G401.6 (cell line): ENCODE measurements at regions not wholly inside any gene's neighbourhood (a gene's known extent, or its start where the extent isn't known, plus 50 kb on each side); places are given as distances from the start of the nearest gene placed in this dataset.

Experiments
- FAIRE-seq: peaks from 2 replicates; lab custom pipeline; 2012; peaks lifted over from hg19 to GRCh38; lab: Jason Lieb, UNC

- FAIRE-seq: no peak
Observed at GRCh38 chr21:28455253-28455600, 537.5 kb downstream of the LTN1 start.

GRCh38 chr21:28454564-28455252 lies 538.0 kb downstream of the LTN1 start:
- no peak for FAIRE-seq

DNA sequence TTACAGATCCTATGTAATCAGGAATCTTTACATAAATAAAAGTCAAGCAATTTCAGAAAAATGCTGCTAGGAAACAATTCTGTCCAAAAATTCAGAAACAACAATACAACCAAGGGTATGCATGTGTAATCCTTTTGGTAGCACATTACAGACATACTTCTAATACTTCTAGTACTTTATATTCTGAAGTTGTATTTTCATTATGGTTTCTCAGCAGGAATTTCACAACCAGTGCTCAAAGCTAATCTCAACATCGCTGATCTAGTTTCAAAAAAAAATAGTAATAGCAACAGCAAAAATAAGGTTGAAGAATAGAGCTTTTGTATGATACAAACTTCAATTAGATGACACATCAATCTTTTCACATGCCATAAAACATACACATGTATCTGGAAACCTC lies 545.2 kb downstream of the LTN1 start:
- FAIRE-seq: no peak

- FAIRE-seq: no peak
Observed at GRCh38 chr21:28445141-28445830, 547.4 kb downstream of the LTN1 start.

- no peak for FAIRE-seq
Observed at GRCh38 chr21:28444557-28444956, 548.1 kb downstream of the LTN1 start.

- no peak for FAIRE-seq
Observed at GRCh38 chr21:28444111-28444510, 548.6 kb downstream of the LTN1 start.

GRCh38 chr21:28442624-28443023 lies 550.1 kb downstream of the LTN1 start:
- FAIRE-seq: no peak

DNA sequence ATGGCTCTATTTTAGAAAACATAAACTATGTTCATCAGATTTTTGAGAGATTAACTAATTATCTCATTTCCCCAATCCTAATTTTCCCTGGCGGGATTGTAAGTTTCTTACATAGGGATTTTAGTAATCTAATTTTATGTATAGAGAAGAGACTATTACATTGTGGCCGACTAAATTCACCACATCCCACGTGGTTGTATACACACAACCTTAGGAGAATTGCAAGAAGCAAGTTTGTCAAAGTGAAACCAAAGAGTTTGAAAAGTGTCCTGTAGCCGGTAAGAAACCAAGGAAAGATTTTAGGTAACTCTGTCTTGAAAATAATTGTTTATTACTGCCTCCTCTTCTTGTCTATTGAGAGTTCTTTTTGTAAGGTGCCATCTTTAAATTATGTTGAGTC lies 550.6 kb downstream of the LTN1 start:
- no peak for FAIRE-seq

DNA sequence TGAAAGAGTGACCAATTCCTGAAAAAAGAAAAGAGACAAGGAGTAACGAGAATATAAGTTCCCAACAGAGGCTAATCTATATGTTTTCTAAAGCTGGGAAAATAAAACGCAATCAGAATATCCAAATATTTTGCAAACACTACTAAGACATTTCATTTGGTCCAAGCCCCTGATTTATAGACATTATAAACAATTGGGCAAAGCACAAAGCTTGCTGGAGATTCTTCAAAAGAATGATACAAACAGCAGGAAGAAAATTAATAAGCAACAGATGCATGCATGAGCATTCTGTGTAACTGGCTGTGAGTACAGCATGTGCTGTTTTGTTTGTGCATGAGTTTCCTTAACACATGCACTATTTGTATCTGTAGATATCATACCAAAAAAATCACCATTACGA lies 552.9 kb downstream of the LTN1 start:
- no peak for FAIRE-seq

DNA sequence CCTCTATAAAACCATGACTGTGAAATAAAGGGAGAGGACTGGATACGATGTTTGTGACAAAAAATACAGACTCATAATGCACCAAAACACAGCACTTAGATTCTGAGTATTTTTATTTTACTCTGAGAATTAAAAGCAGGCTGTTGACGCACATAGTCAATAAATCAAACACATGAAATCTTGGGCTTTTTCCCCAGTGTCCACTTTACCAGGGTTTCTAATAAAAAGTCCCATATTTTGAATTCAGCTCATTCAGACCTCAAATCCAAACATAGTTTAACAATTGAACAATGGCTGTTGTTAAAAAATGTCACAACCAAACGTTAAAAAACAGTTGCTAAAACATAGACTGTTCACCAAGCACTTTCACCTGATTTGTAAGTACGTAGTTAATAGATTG lies 553.4 kb downstream of the LTN1 start:
- no peak for FAIRE-seq

GRCh38 chr21:28437061-28437460 lies 555.6 kb downstream of the LTN1 start:
- no peak for FAIRE-seq

- no peak for FAIRE-seq
Observed at GRCh38 chr21:28436286-28436932, 556.3 kb downstream of the LTN1 start.

DNA sequence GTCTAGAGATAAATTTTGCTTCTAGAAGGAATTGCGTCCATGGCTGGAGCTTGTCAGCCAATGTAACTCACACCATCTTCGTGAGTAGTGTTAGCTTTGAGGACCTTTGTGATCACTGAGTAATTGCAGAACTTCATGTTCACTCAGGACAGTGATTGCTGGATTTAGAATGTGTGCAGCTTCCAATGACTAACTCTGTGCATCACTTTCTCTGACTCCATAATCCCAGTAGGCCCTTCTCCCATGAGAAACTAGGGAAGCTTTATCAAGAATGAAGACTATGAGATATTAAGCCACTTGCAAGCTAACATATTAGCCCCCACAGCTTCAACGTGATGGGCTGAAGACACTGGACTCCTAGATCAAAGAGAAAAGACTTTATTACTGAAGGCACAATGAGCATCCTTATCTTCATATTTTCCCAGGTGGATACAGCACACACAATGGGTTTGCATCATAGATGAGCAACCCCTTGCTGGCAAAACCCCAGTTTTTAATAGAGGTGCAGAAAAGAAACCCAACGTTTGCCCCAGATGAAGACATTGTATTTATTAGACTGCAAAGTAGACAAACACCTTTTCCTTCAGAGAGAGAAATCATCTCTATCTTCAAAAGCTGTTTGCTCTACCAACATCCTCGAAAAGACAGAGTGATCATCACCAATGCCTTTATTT lies 561.0 kb downstream of the LTN1 start:
- no peak for FAIRE-seq

DNA sequence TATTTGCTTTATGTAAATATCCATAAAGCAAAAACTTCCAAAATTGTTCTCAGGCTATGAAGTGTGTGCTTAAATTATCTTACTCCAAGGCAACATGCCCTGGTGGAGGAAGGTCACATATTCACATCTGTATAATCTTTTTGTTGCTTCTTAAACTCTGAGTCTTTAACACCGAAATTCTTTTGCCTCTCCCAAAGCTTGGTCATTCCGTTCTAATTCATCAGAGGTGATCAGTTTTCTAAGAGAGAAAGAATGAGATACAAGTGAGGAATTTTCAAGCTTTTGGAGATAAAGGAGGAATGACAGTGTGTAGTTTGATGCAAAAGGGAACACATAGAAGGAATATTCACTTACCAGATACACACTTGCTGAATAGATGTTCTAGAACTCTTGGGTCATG lies 561.7 kb downstream of the LTN1 start:
- no peak for FAIRE-seq

GRCh38 chr21:28429161-28429560 lies 563.5 kb downstream of the LTN1 start:
- FAIRE-seq: no peak

DNA sequence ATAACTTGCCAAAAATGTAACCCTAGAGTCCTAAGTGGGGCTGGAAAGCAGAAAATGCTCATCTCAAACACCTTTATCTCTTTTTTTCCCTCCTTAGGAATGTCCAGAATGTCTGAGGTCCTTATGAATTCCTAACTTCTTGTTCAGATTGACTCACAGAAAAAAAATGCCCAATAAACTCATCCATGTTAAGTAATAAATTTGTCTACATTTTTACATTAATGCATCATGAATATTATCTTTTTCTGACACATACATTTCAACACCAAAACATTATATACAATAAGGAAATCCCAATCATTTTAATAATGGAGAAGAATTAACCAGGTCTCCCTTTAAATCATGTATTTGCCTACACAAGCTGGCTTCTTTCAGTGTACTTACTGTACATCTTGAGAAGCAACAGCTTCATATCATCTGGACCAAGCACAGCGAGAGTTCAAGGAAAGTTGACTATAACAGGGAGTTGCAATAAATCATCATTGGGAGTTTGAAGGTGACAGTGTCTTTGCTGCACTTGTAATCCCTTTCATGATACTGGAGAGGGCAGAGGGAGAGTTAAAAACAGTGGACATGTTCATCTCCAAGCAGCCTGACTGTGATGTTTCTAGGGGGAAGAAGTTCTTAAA lies 565.2 kb downstream of the LTN1 start:
- no peak for FAIRE-seq

DNA sequence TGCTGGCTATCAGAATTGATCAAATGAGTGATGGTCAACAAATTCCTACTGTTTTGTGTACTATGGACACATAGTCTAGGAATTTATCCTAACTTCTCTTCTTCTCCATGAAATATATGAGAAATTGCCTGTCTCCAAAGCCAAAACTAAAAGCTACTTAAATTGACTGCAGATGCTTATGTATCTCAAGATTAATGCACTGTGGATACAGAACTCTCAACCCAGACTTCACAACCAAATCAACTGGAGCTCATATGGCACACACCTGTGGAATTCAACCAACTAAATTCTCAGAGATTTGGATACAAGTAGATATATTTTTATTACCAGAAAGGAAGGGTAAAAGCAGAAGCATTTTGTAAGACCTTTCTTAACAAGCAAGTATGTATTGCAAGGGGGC lies 566.1 kb downstream of the LTN1 start:
- no peak for FAIRE-seq

DNA sequence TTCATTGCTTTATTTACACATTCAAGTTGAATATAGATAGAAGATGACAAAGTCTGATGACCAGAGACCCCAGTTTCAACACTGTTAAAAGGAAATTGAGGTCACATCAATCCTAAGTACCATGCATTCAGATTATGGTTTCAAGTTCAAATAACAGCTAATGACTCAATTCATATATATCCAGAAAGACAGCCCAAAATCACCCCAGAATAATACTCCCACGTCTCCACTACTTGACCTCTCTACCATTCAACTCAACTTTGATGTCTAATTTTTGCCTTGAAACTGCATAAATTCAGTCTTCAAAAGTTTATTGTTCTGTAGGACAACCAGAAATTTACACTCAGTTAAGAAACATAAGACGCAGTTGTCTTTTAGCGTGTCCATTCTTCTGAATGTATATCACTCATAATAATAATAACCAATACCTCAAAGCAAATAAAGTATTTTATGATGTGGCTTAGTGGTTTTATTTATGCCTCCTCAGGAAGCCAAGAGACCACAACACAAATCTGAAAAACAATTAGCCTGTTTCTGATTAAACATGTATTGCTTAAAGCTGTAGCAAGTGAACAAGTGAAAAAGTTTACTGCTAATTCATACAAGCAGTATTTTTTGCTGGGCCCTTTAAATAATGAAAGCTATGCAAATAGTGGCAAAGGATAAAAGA lies 569.0 kb downstream of the LTN1 start:
- FAIRE-seq: no peak

- FAIRE-seq: no peak
Observed at GRCh38 chr21:28421716-28422524, 570.8 kb downstream of the LTN1 start.

- no peak for FAIRE-seq
Observed at GRCh38 chr21:28419811-28420210, 572.9 kb downstream of the LTN1 start.
